OCI-LY7 (cell line): ENCODE measurements at regions not wholly inside any gene's neighbourhood (a gene's known extent, or its start where the extent isn't known, plus 50 kb on each side); places are given as distances from the start of the nearest gene placed in this dataset.

Experiments used
- CTCF ChIP-seq: fragments of 200-600 bp; sonication (generic); conservative IDR thresholded peaks from 2 replicates; pipeline ENCODE4 v1.5.1; 2014; ENCODE audit warnings: mild to moderate bottlenecking, antibody characterized with exemption, low read length, moderate library complexity, mixed read lengths
- EZH2phosphoT487 ChIP-seq: fragments of 200-600 bp; sonication (generic); IDR thresholded peaks from 2 replicates; pipeline ENCODE4 v1.6.1; 2018; ENCODE audit warnings: low read depth, borderline replicate concordance, mild to moderate bottlenecking, mixed run types, antibody characterized with exemption, low read length, moderate library complexity, mixed read lengths

- no peak for TF ChIP-seq CTCF
- TF ChIP-seq EZH2phosphoT487 = no peak
These were observed 308.9 kb upstream of the EXOC2 start for GRCh38 chr6:1001655-1002349.
